ENCODE measurements at regions not wholly inside any gene's neighbourhood (a gene's known extent, or its start where the extent isn't known, plus 50 kb on each side); places are given as distances from the start of the nearest gene placed in this dataset.

DNA sequence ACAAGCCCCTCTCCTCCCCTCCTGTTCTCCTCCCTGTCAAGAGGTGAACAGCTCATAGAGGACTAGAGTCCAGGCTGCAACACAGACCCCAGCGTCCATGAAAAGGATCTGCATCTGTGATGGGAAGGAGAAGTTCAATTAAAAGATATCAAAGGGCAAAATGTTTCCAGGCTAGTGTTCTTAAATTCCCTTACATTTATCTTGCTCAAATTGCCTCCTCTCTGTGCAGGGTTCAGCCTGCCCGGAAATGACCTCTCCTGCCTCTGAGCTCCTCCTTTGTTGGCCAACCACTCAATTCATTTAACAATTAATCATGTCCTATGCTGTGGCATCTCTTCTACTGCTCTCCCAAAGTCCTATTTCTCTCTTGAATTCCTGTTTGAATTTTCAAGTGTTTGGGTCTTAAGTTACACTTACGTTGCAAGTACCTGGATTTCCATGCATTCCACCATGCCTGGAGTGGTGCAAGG lies 105.3 kb downstream of the TSN start:
- TF ChIP-seq, protein P1, sequence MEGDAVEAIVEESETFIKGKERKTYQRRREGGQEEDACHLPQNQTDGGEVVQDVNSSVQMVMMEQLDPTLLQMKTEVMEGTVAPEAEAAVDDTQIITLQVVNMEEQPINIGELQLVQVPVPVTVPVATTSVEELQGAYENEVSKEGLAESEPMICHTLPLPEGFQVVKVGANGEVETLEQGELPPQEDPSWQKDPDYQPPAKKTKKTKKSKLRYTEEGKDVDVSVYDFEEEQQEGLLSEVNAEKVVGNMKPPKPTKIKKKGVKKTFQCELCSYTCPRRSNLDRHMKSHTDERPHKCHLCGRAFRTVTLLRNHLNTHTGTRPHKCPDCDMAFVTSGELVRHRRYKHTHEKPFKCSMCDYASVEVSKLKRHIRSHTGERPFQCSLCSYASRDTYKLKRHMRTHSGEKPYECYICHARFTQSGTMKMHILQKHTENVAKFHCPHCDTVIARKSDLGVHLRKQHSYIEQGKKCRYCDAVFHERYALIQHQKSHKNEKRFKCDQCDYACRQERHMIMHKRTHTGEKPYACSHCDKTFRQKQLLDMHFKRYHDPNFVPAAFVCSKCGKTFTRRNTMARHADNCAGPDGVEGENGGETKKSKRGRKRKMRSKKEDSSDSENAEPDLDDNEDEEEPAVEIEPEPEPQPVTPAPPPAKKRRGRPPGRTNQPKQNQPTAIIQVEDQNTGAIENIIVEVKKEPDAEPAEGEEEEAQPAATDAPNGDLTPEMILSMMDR (IDR thresholded peaks at IDR 0.05), result no peak
- no peak for TF ChIP-seq POLR2A (IDR thresholded peaks at IDR 0.05)
- no peak for TF ChIP-seq EP300 (IDR thresholded peaks at IDR 0.05)
- no peak for TF ChIP-seq POLR2AphosphoS5 (IDR thresholded peaks at IDR 0.05)
